ENCODE measurements at regions not wholly inside any gene's neighbourhood (a gene's known extent, or its start where the extent isn't known, plus 50 kb on each side); places are given as distances from the start of the nearest gene placed in this dataset.

DNA sequence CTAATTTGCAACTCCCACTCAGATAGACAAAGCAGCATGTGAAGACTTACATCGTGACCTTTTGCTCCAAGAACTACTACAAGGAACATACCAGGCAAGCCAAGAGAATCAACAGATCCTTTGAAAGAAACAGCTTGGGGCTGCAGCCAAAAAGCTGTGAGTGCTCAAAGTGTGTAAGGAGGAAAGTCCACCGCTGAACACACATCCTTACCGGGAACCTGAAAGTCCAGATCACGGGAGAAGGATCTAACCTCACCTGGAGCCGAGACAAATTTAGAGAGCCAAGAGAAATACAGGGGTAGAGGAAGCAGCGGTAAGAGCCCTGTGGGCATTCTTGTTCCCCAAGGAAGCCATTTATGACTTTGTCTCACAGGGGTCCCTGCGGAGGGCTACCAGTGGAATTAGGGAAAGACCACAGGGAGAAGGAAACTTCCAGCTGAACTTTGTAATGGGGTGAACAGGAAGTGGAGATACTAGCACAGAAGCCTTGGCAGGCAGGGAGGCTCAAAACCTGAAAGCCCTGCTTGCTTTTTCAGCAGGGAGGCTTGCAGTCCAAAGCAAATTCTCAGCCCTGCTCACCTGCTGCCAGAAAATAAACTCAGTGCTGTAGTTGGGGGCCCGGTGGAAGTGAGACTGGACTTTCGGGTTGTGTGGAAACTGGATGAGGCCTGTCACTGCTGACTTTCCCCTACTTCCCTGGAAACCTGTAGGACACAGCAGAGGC lies 350.2 kb downstream of the DTWD2 start:
- Histone ChIP-seq H2AK5ac (ENCODE audit: insufficient read length, low read length) (no peak overlapping the region), H3K4me1 (ENCODE audit: insufficient read depth, low read length) (no peaks in the 10 kb centered on the region), H3K27me3 (ENCODE audit: insufficient read depth, low read length) (no peaks in the 10 kb centered on the region), H2BK20ac (ENCODE audit: low read depth, low read length, poor library complexity, severe bottlenecking) (no peak overlapping the region), H3T11ph (ENCODE audit: low read length) (no peak overlapping the region), H2BK12ac (ENCODE audit: insufficient read length, low read depth, low read length) (no peak overlapping the region), H3K14ac (ENCODE audit: insufficient read depth, low read length) (no peak overlapping the region), H3K79me2 (ENCODE audit: insufficient read depth, low read length) (no peaks in the 10 kb centered on the region), H3K23ac (ENCODE audit: insufficient read length, low read depth, low read length) (no peak overlapping the region), H3K56ac (ENCODE audit: insufficient read length, low read depth, low read length) (no peak overlapping the region), H3K27ac (ENCODE audit: insufficient read length, low read depth, low read length) (no peak overlapping the region), H2BK5ac (ENCODE audit: insufficient read length, low read length) (no peak overlapping the region), H3K9ac (ENCODE audit: extremely low read depth, insufficient read length, low read length) (no peak overlapping the region), H4K5ac (ENCODE audit: insufficient read length, low read depth, low read length) (no peak overlapping the region), H3K18ac (ENCODE audit: insufficient read length, low read depth, low read length) (no peak overlapping the region), H4K20me1 (ENCODE audit: control insufficient read depth, insufficient read depth, insufficient read length) (no peaks in the 10 kb centered on the region), H4K91ac (ENCODE audit: insufficient read length, low read depth, low read length) (no peak overlapping the region), H2AFZ (ENCODE audit: low read length) (no peak overlapping the region), H3K4ac (ENCODE audit: low read depth, low read length) (no peak overlapping the region), H2BK15ac (ENCODE audit: low read depth, low read length) (no peak overlapping the region), H3K79me1 (ENCODE audit: insufficient read depth, low read depth, low read length, poor library complexity, severe bottlenecking) (no peaks in the 10 kb centered on the region), H2BK120ac (ENCODE audit: low read depth, low read length, poor library complexity, severe bottlenecking) (no peak overlapping the region), H4K8ac (replicated peaks; ENCODE audit: insufficient read length, low read depth, low read length) (no peak overlapping the region), H3K4me2 (ENCODE audit: insufficient read depth, insufficient read length, low read length) (no peak overlapping the region), H3K9me3 (ENCODE audit: control insufficient read depth, low read depth, low read length) (no peaks in the 10 kb centered on the region), H3K23me2 (ENCODE audit: insufficient read length, low read depth, low read length, poor library complexity, severe bottlenecking) (no peaks in the 10 kb centered on the region)
- Mint-ChIP-seq H3K9me3 (peaks cover 6 to 13% of the 10 kb centered on the region in 2 experiments; a peak in 3 of 5 replicates), H3K4me1 (no peaks in the 10 kb centered on the region), H3K36me3 (ENCODE audit: insufficient read depth in 1 of 3, low read depth in 3 of 3) (peaks cover 0 to 3% (median 0%) of the 10 kb centered on the region in 3 experiments; a peak in 1 of 7 replicates), H3K27ac (peak overlapping the region in 1 of 3 experiments; percentile 57; a peak in 1 of 7 replicates), H3K27me3 (ENCODE audit: low read depth) (no peaks in the 10 kb centered on the region), H3K4me3 (no peak overlapping the region)
- TF ChIP-seq, protein P1, sequence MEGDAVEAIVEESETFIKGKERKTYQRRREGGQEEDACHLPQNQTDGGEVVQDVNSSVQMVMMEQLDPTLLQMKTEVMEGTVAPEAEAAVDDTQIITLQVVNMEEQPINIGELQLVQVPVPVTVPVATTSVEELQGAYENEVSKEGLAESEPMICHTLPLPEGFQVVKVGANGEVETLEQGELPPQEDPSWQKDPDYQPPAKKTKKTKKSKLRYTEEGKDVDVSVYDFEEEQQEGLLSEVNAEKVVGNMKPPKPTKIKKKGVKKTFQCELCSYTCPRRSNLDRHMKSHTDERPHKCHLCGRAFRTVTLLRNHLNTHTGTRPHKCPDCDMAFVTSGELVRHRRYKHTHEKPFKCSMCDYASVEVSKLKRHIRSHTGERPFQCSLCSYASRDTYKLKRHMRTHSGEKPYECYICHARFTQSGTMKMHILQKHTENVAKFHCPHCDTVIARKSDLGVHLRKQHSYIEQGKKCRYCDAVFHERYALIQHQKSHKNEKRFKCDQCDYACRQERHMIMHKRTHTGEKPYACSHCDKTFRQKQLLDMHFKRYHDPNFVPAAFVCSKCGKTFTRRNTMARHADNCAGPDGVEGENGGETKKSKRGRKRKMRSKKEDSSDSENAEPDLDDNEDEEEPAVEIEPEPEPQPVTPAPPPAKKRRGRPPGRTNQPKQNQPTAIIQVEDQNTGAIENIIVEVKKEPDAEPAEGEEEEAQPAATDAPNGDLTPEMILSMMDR (conservative IDR thresholded peaks at IDR 0.05): no peak
- no peak for DNase-seq
- WGBS (ENCODE audit: extremely low coverage, insufficient read length, low lambda C conversion rate): no CpG with 5 or more reads among the region's 9 CpGs
